ENCODE measurements at regions not wholly inside any gene's neighbourhood (a gene's known extent, or its start where the extent isn't known, plus 50 kb on each side); places are given as distances from the start of the nearest gene placed in this dataset.

DNA sequence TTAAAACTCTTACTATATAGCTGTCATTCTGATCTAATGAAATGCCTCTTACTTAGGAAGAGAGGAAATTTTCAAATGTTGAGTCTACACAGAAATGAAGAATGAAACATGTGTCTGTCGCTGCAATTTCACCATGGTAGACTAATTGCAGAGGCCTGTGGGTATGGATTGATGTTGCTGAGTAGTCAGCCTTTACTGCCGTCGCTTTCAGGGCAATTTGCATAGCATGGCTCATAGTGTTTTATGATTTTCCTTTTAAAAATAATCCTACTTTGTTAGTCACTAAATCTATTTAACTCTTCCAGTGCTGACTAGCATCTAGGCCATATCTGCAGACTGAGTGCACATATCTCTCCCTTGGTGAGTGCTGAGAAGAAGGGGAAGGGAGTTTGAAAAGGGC, 819.2 kb downstream of the SATB2 start:
- no peaks in the 10 kb centered on the region for H3K4me1 ChIP-seq (ENCODE audit: control insufficient read depth, low read depth, low read length)
- H2BK15ac ChIP-seq (replicated peaks; ENCODE audit: low read depth) = no peak overlapping the region
- H3K79me1 ChIP-seq (ENCODE audit: low read length) = no peaks in the 10 kb centered on the region
- H2AK5ac ChIP-seq (ENCODE audit: low read length) = no peak overlapping the region
- no peak overlapping the region for H3K56ac ChIP-seq (ENCODE audit: low read length)
- H3K18ac ChIP-seq (ENCODE audit: low read length) = no peak overlapping the region
- no peak for DNase-seq
- no peak overlapping the region for H3K4ac ChIP-seq (ENCODE audit: low read depth, low read length)
- no peaks in the 10 kb centered on the region for H3K36me3 ChIP-seq (ENCODE audit: control insufficient read depth, insufficient read depth, low read length)
- WGBS (ENCODE audit: extremely low coverage, insufficient coverage, low lambda C conversion rate) = no CpG with 5 or more reads among the region's 3 CpGs
- H3K4me3 ChIP-seq (ENCODE audit: low read length) = no peak overlapping the region
- H3K9ac ChIP-seq (ENCODE audit: low read length) = no peak overlapping the region
- no peak overlapping the region for H4K8ac ChIP-seq (ENCODE audit: low read depth, low read length)
- no peak overlapping the region for H3K23ac ChIP-seq (ENCODE audit: low read length)
- no peak overlapping the region for H4K5ac ChIP-seq (ENCODE audit: low read length)
- no peaks in the 10 kb centered on the region for H3K79me2 ChIP-seq (ENCODE audit: control insufficient read depth, insufficient read depth, low read length)
- no peak overlapping the region for H3K27ac ChIP-seq (ENCODE audit: low read depth, low read length)
- no peak overlapping the region for H2BK120ac ChIP-seq (ENCODE audit: low read depth, low read length)
- no peak overlapping the region for H3K4me2 ChIP-seq (ENCODE audit: low read length)
- no peak overlapping the region for H2BK5ac ChIP-seq (ENCODE audit: low read length)
- no peaks in the 10 kb centered on the region for H3K27me3 ChIP-seq (ENCODE audit: insufficient read depth, low read length, poor library complexity)

DNA sequence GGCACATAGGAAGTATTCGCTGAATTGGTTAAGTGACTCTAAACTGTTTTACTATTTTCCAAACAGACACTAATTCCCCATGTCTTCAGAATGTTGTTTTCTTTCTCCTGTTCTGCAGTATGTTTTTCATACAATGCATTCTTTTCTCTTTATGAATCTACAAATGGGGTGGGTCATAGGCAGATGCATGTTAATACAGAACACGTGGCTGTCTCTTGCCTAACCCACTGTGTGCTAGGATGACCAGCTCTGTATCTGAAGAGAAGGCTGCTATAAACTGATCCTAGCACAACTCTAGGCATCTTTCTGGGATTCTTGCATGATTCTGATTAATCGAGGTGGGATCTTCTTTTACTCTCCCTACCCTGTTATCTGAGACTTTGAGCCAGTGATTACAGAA, 826.0 kb downstream of the PLCL1 start:
- H3K56ac ChIP-seq (ENCODE audit: low read length) = no peak overlapping the region
- H3K79me2 ChIP-seq (ENCODE audit: control insufficient read depth, insufficient read depth, low read length) = no peaks in the 10 kb centered on the region
- no peak overlapping the region for H3K18ac ChIP-seq (ENCODE audit: low read length)
- H3K4ac ChIP-seq (ENCODE audit: low read depth, low read length) = no peak overlapping the region
- no peaks in the 10 kb centered on the region for H3K27me3 ChIP-seq (ENCODE audit: insufficient read depth, low read length, poor library complexity)
- no peak overlapping the region for H3K9ac ChIP-seq (ENCODE audit: low read length)
- H3K36me3 ChIP-seq (ENCODE audit: control insufficient read depth, insufficient read depth, low read length) = no peaks in the 10 kb centered on the region
- H2BK120ac ChIP-seq (ENCODE audit: low read depth, low read length) = no peak overlapping the region
- no peaks in the 10 kb centered on the region for H3K79me1 ChIP-seq (ENCODE audit: low read length)
- no peak overlapping the region for H2BK5ac ChIP-seq (ENCODE audit: low read length)
- H3K4me3 ChIP-seq (ENCODE audit: low read length) = no peak overlapping the region
- no peak overlapping the region for H3K27ac ChIP-seq (ENCODE audit: low read depth, low read length)
- H3K23ac ChIP-seq (ENCODE audit: low read length) = no peak overlapping the region
- no peak overlapping the region for H4K5ac ChIP-seq (ENCODE audit: low read length)
- H3K4me1 ChIP-seq (ENCODE audit: control insufficient read depth, low read depth, low read length) = no peaks in the 10 kb centered on the region
- no CpG with 5 or more reads among the region's 3 CpGs for WGBS (ENCODE audit: extremely low coverage, insufficient coverage, low lambda C conversion rate)
- no peak for DNase-seq
- H2BK15ac ChIP-seq (replicated peaks; ENCODE audit: low read depth) = no peak overlapping the region
- H3K4me2 ChIP-seq (ENCODE audit: low read length) = no peak overlapping the region
- H4K8ac ChIP-seq (ENCODE audit: low read depth, low read length) = no peak overlapping the region
- no peak overlapping the region for H2AK5ac ChIP-seq (ENCODE audit: low read length)

GRCh38 chr2:198628596-198628995, 824.2 kb downstream of the PLCL1 start:
- WGBS (ENCODE audit: extremely low coverage, insufficient coverage, low lambda C conversion rate) = no CpG with 5 or more reads among the region's 2 CpGs
- Histone ChIP-seq H3K79me2 (ENCODE audit: control insufficient read depth, insufficient read depth, low read length) (no peaks in the 10 kb centered on the region), H4K8ac (ENCODE audit: low read depth, low read length) (no peak overlapping the region), H2BK5ac (ENCODE audit: low read length) (no peak overlapping the region), H3K56ac (ENCODE audit: low read length) (no peak overlapping the region), H2BK120ac (ENCODE audit: low read depth, low read length) (no peak overlapping the region), H3K4ac (ENCODE audit: low read depth, low read length) (no peak overlapping the region), H3K79me1 (ENCODE audit: low read length) (no peaks in the 10 kb centered on the region), H4K5ac (ENCODE audit: low read length) (no peak overlapping the region), H3K23ac (ENCODE audit: low read length) (no peak overlapping the region), H3K4me3 (ENCODE audit: low read length) (no peak overlapping the region), H2AK5ac (ENCODE audit: low read length) (no peak overlapping the region), H2BK15ac (replicated peaks; ENCODE audit: low read depth) (no peak overlapping the region), H3K18ac (ENCODE audit: low read length) (no peak overlapping the region), H3K27me3 (ENCODE audit: insufficient read depth, low read length, poor library complexity) (no peaks in the 10 kb centered on the region), H3K27ac (ENCODE audit: low read depth, low read length) (no peak overlapping the region), H3K4me2 (ENCODE audit: low read length) (no peak overlapping the region), H3K9ac (ENCODE audit: low read length) (no peak overlapping the region), H3K4me1 (ENCODE audit: control insufficient read depth, low read depth, low read length) (no peaks in the 10 kb centered on the region), H3K36me3 (ENCODE audit: control insufficient read depth, insufficient read depth, low read length) (no peaks in the 10 kb centered on the region)
- no peak for DNase-seq

GRCh38 chr2:198622986-198623730, 818.8 kb downstream of the PLCL1 start:
- H4K8ac ChIP-seq (ENCODE audit: low read depth, low read length) = no peak overlapping the region

GRCh38 chr2:198615972-198616371, 811.6 kb downstream of the PLCL1 start:
- H3K9ac ChIP-seq (ENCODE audit: low read length) = no peak overlapping the region
- H3K79me1 ChIP-seq (ENCODE audit: low read length) = no peaks in the 10 kb centered on the region
- H3K4me3 ChIP-seq (ENCODE audit: low read length) = no peak overlapping the region
- no peaks in the 10 kb centered on the region for H3K27me3 ChIP-seq (ENCODE audit: insufficient read depth, low read length, poor library complexity)
- no peaks in the 10 kb centered on the region for H3K4me1 ChIP-seq (ENCODE audit: control insufficient read depth, low read depth, low read length)
- H2BK120ac ChIP-seq (ENCODE audit: low read depth, low read length) = no peak overlapping the region
- no peak overlapping the region for H3K18ac ChIP-seq (ENCODE audit: low read length)
- no peak overlapping the region for H3K27ac ChIP-seq (ENCODE audit: low read depth, low read length)
- WGBS (ENCODE audit: extremely low coverage, insufficient coverage, low lambda C conversion rate) = no CpG with 5 or more reads among the region's 4 CpGs
- no peak overlapping the region for H4K8ac ChIP-seq (ENCODE audit: low read depth, low read length)
- H3K4me2 ChIP-seq (ENCODE audit: low read length) = no peak overlapping the region
- no peak overlapping the region for H4K5ac ChIP-seq (ENCODE audit: low read length)
- no peak overlapping the region for H3K4ac ChIP-seq (ENCODE audit: low read depth, low read length)
- no peak overlapping the region for H2AK5ac ChIP-seq (ENCODE audit: low read length)
- no peak overlapping the region for H3K23ac ChIP-seq (ENCODE audit: low read length)
- no peak for DNase-seq
- H2BK5ac ChIP-seq (ENCODE audit: low read length) = no peak overlapping the region
- H2BK15ac ChIP-seq (replicated peaks; ENCODE audit: low read depth) = no peak overlapping the region
- H3K36me3 ChIP-seq (ENCODE audit: control insufficient read depth, insufficient read depth, low read length) = no peaks in the 10 kb centered on the region
- H3K79me2 ChIP-seq (ENCODE audit: control insufficient read depth, insufficient read depth, low read length) = no peaks in the 10 kb centered on the region
- no peak overlapping the region for H3K56ac ChIP-seq (ENCODE audit: low read length)

More at GRCh38 chr2:198622986-198623730, 818.8 kb downstream of the PLCL1 start:
- no peak overlapping the region for H3K56ac ChIP-seq (ENCODE audit: low read length)
- DNase-seq = no peak
- no peak overlapping the region for H4K5ac ChIP-seq (ENCODE audit: low read length)
- WGBS (ENCODE audit: extremely low coverage, insufficient coverage, low lambda C conversion rate) = no CpG with 5 or more reads among the region's 3 CpGs
- H3K9ac ChIP-seq (ENCODE audit: low read length) = no peak overlapping the region
- no peak overlapping the region for H3K4me2 ChIP-seq (ENCODE audit: low read length)
- no peak overlapping the region for H2BK5ac ChIP-seq (ENCODE audit: low read length)
- no peaks in the 10 kb centered on the region for H3K36me3 ChIP-seq (ENCODE audit: control insufficient read depth, insufficient read depth, low read length)
- no peak overlapping the region for H2BK120ac ChIP-seq (ENCODE audit: low read depth, low read length)
- no peak overlapping the region for H2BK15ac ChIP-seq (replicated peaks; ENCODE audit: low read depth)
- H3K4me1 ChIP-seq (ENCODE audit: control insufficient read depth, low read depth, low read length) = no peaks in the 10 kb centered on the region
- H3K79me1 ChIP-seq (ENCODE audit: low read length) = no peaks in the 10 kb centered on the region
- H2AK5ac ChIP-seq (ENCODE audit: low read length) = no peak overlapping the region
- H3K18ac ChIP-seq (ENCODE audit: low read length) = no peak overlapping the region
- no peak overlapping the region for H3K27ac ChIP-seq (ENCODE audit: low read depth, low read length)
- no peaks in the 10 kb centered on the region for H3K79me2 ChIP-seq (ENCODE audit: control insufficient read depth, insufficient read depth, low read length)
- H3K23ac ChIP-seq (ENCODE audit: low read length) = no peak overlapping the region
- H3K27me3 ChIP-seq (ENCODE audit: insufficient read depth, low read length, poor library complexity) = no peaks in the 10 kb centered on the region
- no peak overlapping the region for H3K4ac ChIP-seq (ENCODE audit: low read depth, low read length)
- no peak overlapping the region for H3K4me3 ChIP-seq (ENCODE audit: low read length)

DNA sequence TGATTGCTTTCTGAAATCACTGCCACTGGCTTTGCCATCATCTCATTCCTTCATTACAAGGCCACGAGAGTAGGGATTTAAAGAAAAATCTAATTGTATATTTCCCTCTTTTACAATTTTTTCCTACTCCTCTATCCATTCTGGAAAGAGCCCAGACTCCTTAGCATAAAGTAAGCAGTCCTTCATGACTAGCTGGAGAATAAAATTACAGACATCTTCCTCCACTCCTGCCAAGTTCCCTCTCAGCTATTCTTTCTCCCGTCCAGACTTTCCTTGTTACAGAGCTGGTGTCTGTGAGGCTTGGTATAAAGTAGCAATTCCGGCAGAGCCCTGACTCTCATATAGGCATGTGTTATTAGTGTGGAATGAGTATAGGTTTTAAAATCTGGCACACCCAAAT, 806.8 kb downstream of the PLCL1 start:
- Histone ChIP-seq H3K79me1 (ENCODE audit: low read length) (no peaks in the 10 kb centered on the region), H3K4me3 (ENCODE audit: low read length) (no peak overlapping the region), H3K4me1 (ENCODE audit: control insufficient read depth, low read depth, low read length) (no peaks in the 10 kb centered on the region), H2BK120ac (ENCODE audit: low read depth, low read length) (no peak overlapping the region), H3K9ac (ENCODE audit: low read length) (no peak overlapping the region), H3K36me3 (ENCODE audit: control insufficient read depth, insufficient read depth, low read length) (no peaks in the 10 kb centered on the region), H3K4me2 (ENCODE audit: low read length) (no peak overlapping the region), H3K27me3 (ENCODE audit: insufficient read depth, low read length, poor library complexity) (no peaks in the 10 kb centered on the region), H3K18ac (ENCODE audit: low read length) (no peak overlapping the region), H3K23ac (ENCODE audit: low read length) (no peak overlapping the region), H2BK5ac (ENCODE audit: low read length) (no peak overlapping the region), H3K27ac (ENCODE audit: low read depth, low read length) (no peak overlapping the region), H2BK15ac (replicated peaks; ENCODE audit: low read depth) (no peak overlapping the region), H2AK5ac (ENCODE audit: low read length) (no peak overlapping the region), H3K56ac (ENCODE audit: low read length) (no peak overlapping the region), H3K79me2 (ENCODE audit: control insufficient read depth, insufficient read depth, low read length) (no peaks in the 10 kb centered on the region), H3K4ac (ENCODE audit: low read depth, low read length) (no peak overlapping the region), H4K5ac (ENCODE audit: low read length) (no peak overlapping the region), H4K8ac (ENCODE audit: low read depth, low read length) (no peak overlapping the region)
- WGBS (ENCODE audit: extremely low coverage, insufficient coverage, low lambda C conversion rate) = no CpG with 5 or more reads among the region's 3 CpGs
- DNase-seq = no peak
